Activated T-helper 1 cell treated with Interleukin-2 at 50 U/mL for 16 hours (primary cell): ENCODE measurements at regions not wholly inside any gene's neighbourhood (a gene's known extent, or its start where the extent isn't known, plus 50 kb on each side); places are given as distances from the start of the nearest gene placed in this dataset.
"Not testable (repeated sequence)": the region's sequence is repeated elsewhere in the genome, so short reads cannot be mapped to it uniquely, and the experiment has no call there.

Experiments
- DNase-seq: peaks from one replicate; pipeline ENCODE4 v3.0.0-alpha.2; 2020; ENCODE audit warnings: low read depth

DNA sequence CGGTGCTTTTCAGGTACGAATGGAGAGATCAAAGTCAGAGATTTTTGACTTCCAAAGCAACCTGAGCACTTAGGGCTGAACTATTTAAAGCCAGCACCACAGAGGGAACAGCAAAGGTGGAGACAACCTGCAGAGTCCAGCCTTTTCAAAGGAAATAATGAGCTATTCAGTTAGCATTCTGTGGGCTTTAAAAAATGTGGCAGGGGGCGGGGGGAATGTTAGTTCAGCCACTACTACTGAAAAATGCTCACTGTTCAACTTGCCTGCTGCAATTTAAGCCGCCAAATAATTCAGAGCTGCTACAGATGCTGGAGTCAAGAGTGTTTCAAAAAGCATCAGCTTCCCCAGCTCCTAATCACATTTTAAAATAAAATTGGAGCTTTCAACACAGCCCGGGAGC is 473.3 kb upstream of the PLXNA2 start:
- DNase-seq, result no peak

DNA sequence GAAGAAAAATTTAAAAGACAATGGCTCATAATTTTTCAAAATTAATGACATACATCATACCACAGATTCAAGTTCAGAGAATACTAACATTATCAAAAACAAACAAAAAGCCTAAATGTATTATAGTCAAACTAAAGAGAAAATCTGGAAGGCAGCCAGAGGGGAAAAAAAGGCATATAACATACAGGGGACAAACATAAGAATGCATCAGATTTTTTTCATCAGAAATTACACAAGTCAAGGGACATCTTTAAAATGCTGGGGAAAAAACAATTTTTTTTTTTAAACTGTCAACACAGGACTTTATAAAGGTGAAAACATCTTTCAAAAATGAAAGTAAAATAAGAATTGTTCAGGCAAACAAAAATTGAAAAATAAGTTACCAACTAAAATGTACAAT is 478.4 kb upstream of the PLXNA2 start:
- no peak for DNase-seq

DNA sequence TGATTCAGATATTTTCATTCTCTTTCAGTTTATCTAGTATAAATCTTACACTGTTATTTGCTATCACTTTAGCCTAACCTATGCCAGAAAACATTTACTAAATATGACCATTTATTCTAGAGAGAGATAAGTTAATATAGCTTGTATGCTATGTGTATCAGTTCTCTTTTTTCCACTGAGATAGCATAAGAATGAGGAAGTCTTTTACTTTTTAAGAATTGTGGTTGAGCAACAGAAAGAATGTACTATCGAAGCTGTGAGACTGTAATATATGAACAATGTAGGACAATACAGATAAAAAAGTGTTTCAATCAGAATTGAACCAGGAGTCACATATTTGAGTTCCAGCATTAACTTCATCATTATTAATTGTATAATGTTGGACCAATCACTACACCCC is 479.9 kb upstream of the PLXNA2 start:
- no peak for DNase-seq

DNA sequence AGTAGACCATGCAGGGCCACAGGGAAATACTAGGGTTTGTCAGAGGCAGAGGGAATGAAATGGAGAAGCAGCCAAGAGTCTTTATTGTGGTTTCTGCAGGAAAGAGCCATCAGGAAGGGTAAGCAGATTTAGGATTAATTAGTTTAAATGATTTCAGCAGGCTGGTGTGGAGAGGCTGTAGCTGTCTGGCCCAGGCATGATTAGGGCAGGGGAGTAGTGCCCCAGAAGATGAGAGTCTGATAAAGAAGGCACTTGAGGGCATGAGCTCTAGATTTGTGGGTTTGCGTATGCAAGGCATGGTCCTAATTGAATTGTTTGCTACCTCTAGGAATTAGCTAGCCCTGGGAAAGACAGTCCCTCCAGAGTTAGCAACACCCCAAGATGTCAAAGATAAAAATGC is 484.6 kb upstream of the PLXNA2 start:
- no peak for DNase-seq

DNA sequence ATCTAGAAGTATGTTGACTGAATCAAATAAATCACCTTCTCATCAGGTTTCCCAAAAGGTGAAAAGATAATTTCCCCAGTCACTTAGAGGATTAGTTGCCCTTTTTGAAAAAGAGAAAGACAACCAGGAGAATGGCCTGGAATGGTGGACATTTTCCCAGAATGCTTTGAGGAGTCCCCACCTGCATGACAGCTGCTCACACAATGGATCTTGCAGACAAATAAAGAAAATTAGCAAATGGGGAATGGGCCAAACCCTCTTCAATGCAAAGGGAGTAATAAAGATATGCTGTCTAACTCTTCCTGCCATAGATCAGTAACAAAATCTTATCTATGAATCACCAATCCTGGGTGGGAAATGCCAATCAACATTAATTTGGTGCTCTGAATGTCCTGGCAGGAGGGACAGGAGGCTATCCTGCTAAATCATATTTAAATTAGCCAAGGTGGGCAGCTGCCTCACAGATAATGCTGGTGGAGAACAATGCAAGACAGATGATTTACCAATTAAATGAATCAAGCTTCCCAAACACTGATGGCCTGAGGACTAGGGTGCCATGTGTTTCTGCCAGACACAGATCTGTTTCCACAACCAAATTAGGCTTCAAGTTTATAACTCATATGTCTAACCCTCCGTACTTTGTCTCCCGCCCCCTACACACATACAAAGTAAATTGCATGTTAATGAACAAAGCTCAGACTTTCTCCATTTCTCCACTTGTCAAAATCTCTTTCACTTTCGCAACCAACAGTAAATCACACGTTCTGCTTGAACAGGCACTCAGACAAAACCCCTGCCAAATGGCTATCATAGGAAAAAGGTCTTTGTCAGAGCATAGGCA is 488.0 kb upstream of the PLXNA2 start:
- DNase-seq, result no peak

DNA sequence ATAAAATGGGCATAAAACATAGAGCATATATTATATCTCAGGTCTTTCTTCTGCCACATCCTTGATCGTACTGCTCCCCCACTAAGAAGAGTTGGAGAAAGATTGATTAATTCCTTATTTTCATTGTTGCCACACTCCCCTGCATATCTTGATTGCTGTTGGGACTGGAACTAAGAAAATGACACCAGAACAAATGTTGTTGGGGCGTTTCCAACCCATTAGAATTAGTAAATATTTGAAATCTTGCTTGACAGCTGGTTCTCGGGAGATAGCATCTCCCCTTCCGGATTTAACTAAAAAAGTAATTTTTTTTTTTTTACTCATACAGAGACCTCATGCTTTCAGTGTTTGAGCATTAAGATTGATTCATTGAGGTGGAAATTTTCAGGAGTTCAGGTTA is 493.0 kb upstream of the PLXNA2 start:
- DNase-seq, result no peak

DNA sequence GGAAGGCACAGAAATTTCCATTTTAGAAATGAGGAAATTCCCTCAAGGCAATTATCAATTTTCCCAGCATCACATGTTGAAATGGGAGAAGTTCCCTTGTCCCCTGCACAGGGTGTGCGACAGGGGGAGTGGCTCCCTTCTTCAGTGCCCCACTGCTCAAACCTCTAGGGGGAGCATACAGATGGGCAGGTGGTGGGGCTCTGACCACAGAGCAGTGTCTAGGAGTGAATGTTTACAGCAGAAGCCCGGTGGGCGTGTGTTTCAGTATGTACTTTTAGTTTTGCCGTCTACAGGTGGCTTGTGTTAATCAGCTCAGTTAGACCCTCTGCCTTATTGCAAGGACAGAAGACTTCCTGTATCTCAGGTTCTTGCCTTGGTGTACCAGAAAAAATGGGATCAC is 493.7 kb upstream of the PLXNA2 start:
- no peak for DNase-seq

DNA sequence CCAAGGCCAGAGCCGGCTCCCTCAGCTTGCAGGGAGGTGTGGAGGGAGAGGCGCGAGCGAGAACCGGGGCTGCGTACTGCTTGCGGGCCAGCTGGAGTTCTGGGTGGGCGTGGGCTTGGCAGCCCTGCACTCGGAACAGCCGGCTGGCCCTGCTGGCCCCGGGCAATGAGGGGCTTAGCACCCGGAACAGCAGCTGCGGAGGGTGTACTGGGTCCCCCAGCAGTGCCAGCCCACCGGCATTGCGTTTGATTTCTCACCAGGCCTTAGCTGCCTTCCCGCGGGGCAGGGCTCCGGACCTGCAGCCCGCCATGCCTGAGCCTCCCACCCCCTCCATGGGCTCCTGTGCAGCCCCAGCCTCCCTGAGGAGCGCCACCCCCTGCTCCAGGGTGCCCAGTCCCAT is 495.5 kb upstream of the PLXNA2 start:
- not testable (repeated sequence) for DNase-seq

DNA sequence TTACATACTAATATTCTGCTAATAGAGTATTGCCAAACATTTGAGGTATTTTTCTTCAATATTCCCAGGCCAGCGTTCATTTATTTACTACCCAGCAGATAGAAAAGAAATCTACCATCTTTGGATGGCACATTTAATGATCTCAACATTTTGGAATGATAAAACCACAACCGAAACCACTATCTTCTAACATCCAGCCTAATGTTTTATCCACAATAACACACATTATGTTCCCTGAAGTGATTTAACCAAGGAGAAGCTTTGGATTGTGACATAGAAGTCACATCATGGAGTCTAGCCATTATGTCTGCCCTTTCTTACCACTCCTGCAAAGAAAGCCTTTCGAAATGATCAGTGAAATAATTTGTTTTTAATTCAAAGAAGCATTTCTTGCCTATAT is 497.1 kb upstream of the PLXNA2 start:
- no peak for DNase-seq

DNA sequence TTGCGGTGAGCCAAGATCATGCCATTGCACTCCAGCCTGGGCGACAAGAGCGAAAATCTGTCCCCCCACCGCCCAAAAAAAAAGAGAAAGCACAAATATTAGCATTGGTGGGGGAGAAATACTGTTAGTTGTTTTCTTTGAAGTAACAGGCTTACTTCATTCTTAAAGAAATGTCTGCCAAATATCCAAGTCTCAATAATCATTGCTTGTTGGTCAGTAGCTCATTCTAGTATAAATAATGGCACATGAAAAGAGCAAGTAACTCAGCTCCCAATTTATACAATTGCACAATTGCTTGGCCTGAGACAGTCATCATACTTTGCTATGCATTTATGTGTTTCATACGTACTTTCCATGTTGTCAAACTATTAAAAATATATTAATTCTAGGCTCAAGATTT is 499.2 kb upstream of the PLXNA2 start:
- no peak for DNase-seq

DNA sequence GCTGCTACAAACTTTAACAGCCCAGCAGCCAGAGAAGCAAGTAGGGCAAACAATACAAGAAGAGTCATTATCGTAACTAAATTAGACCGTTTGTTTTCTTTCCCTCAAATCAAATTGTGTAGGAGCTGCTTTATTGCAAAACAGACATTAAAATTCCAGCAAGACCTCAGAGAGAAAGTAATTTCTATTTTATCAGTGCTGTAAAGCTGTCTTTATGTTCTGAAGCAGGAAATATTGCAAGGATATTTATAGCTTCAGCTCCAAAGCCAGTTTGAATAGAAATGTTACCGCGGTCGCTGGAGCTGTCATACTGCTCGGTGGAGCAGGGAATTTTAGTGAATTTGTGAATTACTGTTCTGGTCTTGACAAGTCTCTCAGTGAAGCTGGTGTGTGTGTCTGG is 503.8 kb upstream of the PLXNA2 start:
- no peak for DNase-seq

DNA sequence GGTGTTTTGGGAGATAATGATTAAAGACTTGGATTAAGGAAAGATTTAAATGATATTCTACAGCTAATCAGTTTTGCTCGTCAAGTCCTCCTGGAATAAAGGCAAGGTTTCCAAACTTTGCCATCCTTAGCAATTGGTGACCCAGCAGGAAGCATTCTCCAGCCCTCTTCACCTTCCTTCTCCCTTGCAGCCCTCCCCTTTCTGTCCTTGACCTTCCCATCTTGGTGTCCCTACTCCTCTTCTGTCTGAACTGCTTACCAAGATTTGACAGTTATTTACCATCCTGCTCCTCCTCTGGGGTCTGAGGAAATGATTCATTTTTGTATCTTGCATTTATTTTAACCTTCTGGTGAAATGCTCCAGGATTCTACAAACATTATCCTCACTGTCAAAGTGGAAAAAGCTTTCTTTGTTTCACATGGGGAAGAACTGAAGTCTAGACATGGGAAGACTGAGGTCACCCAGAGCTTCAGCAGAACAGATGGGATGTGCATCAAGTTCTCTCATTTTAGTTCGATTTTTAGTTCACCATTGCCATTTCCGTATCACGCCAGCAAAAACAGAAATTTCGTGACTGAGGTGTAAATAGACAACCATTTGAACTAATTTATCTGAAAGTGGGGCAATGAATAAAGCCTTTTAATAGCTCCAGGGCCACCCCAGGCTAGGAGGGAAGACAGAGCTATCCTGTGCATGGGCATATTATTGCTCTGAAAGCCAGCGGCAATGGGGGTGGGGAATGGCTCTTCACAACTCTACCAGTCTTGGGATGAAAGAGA is 504.4 kb upstream of the PLXNA2 start:
- DNase-seq, result no peak

DNA sequence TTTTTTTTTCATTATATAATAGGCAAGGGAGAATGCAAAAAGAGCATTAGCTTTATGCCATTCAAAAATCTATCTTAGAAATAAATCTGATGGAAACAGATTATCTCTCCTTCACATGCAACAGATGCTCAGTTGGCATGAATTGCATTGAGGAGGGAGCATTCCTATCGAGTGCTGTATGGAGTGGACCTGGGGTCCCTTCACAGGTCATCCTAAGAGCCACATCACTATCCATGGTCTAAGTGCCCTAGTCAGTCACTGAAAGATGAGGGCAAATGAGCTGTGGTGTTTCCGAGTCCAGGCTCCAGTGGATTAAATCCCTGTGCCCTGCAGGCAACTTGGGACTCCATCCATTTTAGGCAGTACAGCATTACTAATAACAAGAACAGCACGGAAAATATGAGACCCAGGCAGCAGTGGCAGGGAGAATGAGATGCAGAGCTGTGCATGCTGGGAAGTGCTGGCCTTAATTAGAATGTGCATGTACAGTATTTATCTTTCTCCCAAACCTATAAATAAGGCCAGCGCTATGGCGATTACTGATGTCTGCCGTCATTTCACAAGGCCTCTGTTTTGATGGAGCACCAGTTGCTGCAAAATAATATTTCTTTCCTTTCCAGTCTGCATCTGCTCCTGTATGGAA is 512.3 kb upstream of the PLXNA2 start:
- DNase-seq, result no peak

DNA sequence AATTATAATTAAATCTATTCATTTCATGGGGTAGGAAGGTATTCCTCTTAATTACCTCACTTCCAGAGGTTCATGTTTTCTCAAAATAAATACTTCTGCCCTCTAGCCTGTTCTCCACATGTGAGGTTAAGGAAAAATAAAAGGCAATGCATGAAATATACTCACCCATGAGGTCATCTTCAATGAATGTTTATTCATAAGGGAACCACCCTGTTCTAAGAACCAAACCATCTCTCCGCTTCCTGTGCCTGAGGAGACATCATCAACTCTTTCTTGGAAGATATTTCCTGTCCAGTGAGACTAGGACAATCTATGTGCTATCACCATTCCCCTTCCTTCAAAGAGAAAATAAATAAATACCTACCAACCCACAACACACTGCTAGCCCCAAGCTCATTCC is 513.7 kb upstream of the PLXNA2 start:
- DNase-seq, result no peak

DNA sequence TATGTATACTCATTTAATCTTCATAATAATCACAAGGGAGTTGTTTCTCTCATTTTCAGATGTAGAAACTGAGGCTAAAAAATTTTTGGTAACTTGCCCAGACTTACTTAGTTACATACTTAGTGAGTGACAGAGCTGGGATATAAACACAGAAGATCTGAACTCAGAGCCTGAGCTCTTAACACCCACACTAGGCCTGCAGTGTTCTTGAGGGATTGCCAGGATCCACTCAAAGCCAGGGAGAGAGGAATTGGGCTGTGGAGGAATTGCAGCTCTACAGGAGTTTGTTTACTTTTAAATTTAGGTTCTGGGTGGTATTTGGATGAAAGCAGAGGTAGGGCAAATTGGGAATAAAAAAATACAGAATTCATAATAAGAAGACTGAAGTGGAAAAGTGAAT is 515.1 kb upstream of the PLXNA2 start:
- DNase-seq, result no peak

DNA sequence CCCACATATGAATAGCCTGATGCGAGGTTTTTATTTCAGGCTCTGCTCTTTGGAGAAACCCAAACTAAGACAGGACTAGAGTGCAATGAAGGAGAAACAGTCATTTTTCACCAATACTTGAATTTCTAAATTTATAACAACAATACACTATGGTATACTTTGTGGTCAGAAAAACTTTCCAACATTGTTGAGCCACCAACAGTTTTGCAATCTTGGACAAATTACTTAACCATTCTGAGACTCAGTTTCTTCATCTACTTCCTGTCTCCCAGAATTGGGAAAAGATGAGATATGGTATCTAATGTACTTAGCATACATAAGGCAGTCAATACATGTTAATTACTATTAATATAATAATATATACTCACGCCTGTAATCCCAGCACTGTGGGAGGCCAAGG is 519.8 kb upstream of the PLXNA2 start:
- DNase-seq, result no peak

DNA sequence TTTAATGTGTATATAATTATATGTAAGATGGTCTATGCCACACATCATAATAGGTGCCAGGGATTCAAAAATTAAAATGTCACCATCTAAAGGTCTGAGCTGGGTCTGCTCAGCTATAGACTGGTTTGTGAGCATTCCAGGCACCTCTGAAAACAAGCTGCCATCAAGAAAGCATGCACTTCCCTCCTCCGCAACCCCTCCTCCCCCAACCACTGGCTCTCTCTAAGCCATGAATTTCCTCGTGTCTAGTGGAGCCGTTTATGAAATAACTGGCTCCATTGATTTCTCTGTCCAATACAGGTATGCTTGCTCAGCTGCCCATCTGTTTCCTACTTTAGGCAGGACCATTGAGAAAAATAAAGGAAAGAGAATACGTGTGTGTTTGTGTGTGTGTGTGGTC is 522.6 kb upstream of the PLXNA2 start:
- DNase-seq, result no peak

DNA sequence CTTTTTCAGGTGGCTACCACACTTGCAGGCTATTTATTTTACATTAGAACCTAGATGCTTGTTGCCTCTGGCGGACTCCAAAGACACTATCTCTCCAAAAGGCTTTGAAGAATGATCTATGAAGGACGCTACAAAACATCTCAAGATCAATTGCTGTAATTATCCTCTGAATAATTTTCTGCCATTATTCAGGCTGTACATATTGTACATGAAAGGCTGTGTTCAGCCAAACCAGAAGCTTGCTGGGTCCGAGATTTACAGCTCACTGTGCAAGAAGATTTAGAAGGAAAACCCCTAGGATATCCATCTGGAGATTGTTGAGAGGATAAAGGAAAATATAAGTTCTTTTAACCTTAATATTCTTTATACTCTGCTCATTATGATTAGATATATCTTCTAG is 523.6 kb upstream of the PLXNA2 start:
- DNase-seq, result no peak

DNA sequence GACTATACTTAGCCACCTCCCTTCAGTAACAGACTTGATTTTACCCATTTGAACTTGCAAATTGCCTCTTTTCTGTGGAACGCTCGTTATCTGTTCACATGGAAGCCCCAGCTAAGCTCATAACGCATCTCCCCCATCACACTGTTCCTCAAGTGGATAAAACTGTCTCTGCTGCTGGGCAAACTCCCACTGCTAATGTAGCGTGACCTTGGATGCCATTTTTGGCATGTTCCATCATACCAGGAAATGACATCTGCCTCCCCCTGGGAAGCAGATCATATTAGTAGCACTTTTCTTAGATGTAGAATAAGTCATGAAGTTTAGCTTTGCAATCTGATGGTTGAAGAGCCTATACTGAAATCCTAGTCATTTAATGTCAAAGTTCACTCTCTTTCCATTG is 528.7 kb upstream of the PLXNA2 start:
- no peak for DNase-seq

DNA sequence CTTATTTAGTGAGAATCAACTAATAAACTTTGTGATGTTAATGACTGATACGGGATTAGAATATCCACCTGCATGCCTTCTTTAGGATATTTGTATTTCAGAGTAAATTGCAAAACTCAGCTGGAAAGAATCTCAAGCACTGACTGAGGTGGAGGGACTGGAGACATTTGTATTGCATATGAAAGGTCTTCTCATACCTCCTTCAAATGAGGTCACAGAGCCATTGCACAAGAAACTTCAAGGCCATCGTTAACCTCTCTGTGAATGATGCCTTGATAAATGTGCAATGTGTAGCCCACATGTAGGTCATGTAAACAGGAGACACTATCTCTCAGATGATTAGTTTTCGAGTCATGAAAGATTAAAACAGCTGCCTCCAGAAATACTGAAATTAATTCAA is 531.7 kb upstream of the PLXNA2 start:
- no peak for DNase-seq

DNA sequence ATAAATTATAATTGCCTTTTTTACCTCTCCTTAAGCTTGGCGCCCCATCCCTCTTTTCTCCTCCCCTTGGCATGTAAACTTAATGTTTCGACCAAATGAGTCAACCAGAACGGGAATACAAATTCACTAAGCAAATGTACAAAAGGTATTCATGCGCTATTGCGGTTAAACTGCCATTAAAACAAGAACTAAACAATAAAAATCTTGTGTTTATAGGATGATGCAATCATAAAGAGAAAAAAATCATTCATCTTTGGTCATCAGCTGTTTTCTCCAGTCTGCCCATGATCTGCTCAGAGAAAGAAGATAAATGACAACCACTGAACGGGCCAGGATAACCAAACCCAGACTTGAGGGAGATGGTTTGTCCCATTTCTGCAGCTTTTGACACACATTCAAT is 534.2 kb upstream of the PLXNA2 start:
- DNase-seq, result no peak

DNA sequence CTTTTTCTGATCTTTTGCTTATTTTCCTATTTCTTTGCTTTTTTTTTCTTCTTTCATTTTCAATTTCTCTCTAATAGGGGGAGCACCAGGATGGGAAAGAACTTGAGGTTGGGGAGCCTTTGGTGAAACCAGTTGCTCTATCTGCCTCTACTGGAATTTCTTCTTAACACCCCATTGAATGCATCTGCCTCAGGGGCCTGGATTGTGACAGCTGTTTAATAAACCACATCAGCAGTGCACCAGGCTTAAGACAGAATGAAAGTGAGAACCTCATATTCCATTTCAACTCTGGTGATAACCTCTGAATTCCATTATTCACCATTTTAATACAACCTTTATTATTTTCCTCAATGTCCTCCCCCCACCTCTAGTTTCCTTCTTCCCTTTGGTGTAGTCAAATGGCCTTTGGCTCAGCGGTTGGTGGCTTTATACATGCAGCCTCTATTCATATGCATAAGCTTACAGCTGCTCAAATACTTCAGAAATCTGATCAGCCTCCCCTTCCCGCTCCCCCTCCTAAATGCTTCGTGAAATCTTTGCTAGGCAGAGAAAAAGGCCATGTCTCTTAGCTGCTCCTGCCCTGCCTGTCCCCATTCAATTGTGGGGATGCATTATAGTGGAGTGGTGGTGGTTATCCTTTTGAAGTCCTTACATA is 537.3 kb upstream of the PLXNA2 start:
- no peak for DNase-seq

DNA sequence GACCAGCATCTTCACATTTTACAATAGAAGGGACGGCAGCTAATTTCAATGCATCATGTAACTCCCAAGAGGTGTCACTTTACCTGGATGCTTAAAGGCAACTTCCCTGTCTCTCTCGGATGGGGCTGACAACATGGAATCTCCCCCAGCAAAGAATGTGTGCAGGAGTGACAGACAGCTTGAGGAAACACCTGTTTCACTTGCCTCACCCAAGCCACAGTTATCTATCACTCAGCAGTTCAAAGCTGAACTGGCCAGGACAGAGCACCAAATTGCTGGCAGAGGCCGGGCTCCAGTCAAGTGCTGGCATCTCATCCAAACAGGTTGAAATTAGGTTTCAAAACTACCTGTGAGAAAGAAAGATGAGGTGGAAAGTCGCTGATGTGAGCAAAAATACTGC is 538.0 kb upstream of the PLXNA2 start:
- DNase-seq, result no peak
